GM21515 (cell line): ENCODE measurements at regions not wholly inside any gene's neighbourhood (a gene's known extent, or its start where the extent isn't known, plus 50 kb on each side); places are given as distances from the start of the nearest gene placed in this dataset.

Experiments used
- ATAC-seq: cut with Tn5 transposase; IDR thresholded peaks from one replicate; pipeline ENCODE4 v1.9.1; 2021; ENCODE audit not compliant: unreplicated experiment

DNA sequence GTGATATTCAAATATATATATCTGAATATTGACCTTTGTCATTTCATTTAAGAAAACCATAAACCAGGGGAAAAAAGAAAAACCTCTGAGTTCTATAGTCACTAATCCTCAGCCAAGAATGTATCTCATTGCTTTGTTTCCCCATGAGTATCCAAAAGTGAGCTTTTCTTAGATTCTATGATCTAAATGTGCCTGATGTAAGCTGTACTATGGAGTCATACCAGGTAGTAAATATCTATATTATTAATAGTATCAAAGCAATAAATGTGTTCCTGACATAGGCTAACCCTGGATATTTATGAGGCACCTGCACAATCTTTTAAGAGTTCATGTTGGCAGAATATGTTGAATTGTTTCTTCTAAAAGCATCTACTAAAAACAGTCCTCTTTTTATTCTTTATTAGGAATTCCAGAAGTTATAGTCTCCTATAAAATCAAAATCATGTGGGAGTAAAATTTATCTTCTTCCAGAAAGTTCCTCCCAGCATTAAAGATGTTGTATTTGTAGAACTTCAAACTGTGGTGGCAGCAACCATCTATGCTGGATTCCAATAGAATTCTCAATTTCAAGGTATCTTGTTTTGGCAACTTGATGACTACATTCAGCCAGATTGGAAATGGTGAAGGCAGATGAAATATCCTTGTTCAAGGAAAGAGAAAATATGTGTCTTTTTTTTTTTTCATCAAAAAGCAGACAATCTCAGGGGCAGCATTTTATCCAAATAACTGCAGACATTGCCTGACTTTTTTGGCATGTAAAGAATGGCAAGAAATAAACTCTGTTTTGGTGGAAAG lies 139.7 kb upstream of the RASSF8 start:
- no peak for ATAC-seq

DNA sequence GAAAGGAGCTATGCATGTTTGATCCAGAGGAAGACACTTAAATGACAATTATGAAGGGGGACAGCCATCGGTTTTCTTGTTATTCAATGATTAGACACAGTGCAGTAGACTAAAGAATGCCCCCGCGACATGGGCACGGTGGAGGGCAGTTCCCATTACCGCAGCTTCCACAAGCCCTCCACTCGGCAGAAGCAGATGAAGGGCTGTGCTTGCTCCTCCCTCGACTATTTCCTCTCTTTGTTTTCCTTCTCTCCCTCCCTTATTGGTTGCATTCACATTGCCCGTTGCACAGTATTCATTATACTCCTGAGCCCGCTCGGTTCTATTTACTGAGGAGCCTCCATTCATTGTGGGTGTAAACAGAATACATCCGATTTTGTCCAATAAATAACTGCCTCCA lies 138.8 kb upstream of the RASSF8 start:
- no peak for ATAC-seq

DNA sequence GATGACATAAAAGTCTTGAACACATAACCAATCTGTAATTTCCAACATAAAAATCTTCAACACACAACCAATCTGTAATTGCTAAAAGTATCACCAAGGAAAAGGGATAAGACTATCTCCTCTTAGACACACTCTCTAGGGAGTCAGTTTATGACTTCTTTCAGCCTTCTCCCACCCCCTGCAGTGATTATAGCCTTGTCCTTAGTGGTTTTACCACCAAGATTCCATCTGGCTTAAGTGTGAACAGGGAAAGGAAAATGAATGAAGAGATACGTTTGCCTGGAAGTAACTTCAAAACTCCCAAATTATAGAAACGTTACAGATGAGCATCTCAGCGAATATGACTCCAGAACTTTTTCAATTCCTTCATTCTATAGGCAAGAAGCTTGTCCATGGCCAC lies 136.2 kb upstream of the RASSF8 start:
- ATAC-seq: no peak

DNA sequence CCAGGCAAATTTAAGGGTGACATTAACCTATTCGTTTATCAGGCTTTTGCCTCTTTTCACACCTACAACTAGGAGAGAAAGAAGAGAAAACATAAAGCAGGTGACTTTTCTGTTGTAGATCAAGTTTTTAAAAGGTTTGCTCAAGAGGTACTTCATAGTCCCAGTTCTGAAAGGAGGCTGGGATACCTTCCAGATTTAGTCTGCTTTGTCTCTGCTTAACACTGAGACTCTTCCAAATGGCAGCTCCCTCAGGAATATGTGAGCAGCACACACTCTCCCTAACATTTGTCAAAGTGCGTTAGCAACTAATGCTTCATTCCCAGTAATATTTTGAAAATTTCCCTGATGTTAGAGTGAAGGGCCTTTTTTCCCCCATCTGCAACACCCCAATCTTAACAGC lies 133.7 kb upstream of the RASSF8 start:
- ATAC-seq: no peak

DNA sequence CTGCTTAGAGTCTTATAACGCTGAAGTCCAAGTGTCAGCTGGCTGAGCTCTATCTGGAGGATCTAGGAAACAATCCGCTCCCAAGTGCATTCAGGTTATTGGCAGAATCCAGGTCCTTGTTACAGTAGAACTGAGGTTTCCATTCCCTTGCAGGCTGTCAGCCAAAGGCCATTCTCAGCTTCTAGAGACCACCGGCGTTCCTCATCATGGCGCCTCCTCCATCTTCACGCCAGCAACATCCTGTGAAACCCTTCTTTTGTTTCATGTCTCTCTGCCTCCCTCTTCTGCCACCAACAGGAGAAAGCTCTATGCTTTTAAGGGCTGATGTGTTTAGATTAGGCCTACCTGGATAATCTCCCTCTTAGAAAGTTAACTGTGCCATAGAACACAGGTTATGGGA lies 133.0 kb upstream of the RASSF8 start:
- ATAC-seq: no peak

DNA sequence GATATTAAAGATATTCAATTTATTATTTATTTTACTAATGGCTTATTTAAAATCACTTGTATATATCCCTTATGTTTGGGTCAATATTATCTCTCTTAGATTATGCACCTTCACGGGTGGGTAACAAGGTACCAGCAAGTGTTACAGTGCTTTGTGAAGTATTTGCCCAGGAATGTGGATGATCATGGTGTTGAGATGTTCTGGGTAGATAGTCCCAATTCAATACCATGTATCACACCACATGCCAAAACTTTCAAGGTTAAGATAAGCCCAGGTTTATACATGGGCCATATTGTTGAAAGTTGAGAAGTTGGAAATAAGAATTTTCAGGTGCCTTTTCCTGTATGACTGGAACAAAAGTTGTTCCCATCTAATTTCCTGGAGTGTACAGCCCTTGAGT lies 131.3 kb upstream of the RASSF8 start:
- no peak for ATAC-seq

DNA sequence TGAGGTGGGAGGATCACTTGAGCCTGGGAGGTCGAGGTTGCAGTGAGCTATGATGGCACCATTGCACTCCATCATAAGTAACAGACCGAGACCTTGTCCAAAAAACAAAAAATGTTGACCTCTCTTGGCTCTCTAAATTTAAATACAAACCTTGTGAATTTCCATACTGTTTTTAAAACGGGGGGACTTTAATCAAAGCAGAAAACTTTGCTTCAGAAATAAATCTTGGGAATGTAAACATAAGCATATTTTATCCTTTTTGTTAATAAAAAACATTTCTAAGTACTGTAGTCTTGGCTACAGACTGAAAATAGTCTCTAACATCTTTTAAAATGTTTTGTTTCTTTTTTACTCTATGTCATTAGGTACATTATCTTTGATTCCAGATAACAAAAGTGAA lies 130.7 kb upstream of the RASSF8 start:
- ATAC-seq: no peak

DNA sequence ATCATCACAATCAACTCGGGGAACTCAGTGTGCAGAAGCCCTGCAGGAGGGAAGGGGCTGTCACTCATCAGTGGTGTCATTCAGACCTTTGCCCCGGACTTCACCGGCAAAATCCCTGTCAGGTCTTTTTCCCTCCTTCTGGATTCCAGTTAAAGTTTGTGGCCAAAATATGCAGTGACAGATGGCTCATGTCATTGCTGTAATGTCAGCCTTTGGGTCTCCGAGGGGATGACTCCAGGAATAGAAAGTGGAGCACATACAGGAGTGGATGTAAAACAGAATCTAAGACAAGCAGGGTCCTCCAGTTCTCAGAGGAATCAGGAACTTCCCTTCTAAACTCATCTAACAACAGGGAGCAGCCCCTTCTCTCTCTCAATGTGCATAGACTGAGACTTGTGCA lies 130.3 kb upstream of the RASSF8 start:
- no peak for ATAC-seq

DNA sequence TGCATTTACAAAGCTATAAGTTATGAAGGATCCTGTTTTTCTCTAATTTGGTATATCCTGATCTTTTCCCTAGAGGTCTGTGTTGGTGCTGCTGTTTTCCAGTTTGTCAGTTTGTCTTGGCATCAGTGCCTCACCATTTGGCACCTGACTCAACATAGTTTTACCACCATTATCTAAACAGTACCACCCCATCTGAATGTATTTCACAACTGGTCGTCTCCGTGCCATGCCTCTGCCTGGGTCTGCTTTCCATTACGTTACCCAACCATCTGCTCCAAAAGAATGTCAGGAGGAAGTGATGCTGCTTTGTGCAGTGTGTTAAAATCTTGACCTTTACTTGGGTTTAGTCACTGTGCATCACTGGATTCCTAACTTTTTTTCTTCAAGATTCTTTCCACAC lies 129.3 kb upstream of the RASSF8 start:
- ATAC-seq: no peak

DNA sequence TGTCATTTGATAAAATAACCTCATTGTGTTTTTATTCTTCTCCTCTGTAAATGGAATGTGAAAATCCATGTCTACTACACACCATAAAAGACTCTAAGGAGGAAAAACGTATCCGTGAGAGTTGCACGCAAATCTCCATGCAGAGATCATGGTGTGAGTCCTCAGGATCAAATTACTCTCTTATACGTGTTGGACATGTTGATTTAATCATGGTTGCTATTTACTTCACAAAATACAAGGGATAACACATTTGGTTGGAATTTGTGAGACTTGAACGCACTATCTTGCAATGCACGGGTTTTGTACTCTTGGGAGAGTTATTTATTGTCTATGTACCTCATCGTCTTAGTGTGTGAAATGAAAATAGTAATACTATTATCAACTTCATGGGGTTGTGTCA lies 128.0 kb upstream of the RASSF8 start:
- ATAC-seq: no peak

DNA sequence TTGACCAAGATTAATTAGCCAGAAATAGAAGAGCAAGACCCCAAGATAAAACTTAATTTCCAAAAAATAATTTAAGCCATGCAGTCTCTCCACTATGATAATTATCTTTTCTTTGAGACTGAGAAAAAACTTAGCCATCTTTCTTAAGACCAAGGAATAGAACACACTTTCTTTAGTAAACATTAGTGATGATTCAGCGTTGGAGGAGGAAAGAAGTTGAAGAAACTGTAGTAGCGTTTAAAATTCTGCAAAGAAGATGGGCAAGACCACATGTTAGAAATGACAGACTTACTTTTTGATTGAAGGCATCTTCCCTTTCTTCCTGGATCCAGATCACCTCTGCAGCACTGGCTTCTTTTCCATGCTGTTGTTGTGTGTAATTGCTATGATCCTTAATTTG lies 124.8 kb upstream of the RASSF8 start:
- ATAC-seq: no peak

DNA sequence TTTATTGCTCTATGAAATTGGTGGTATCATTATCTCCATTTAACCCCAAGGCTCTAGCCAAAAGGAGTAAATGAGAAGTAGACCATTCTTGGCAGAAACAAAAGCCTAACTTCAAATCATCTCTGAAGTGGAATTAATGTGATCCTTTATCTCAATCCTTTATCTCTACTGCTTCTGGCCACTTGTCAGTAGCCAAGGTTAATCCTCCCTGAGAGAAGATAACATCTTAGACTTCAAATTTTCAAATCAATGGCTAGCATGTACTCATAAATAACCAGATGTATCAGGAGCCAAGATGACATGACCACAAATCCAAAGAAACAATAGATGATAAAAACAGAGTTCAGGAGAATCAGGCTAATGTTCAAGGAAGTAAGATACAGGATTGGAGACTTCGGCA lies 123.1 kb upstream of the RASSF8 start:
- no peak for ATAC-seq

DNA sequence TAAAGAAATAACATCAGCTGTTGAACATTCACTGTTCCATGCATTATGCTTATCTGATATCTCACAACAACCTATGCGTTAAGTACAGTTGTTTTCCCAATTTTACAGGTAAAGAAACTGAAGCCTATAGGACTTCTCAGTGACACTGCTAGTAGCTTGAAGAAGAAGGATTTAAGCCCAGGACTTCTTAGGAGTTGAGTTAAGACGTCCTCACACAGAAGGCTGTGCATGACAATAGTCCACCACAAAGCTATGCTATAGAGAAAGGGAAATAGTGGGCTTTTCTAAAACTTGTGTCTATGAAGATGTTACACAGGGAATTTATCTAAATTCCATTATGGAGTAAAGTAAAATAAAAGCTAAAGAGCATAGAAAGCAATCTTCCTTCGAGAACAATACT lies 120.5 kb upstream of the RASSF8 start:
- no peak for ATAC-seq

DNA sequence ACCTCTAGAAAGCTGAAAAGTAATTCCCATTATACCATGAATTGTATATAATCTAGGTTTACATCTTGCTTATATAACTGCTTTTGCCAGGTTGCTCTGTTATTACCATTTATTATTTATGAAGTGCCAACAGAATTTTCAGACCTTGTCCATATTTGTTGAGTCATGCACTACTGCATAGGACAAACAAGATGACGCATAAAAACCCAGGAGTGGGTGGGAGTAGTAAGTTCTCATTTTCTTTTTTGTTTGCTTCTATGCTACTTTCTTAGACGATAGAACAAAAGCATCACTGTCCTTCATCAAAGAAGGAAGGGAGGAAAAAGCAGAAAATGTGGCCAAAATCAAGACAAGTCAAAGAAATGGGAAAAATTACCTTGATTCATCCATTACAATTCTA lies 119.0 kb upstream of the RASSF8 start:
- no peak for ATAC-seq

DNA sequence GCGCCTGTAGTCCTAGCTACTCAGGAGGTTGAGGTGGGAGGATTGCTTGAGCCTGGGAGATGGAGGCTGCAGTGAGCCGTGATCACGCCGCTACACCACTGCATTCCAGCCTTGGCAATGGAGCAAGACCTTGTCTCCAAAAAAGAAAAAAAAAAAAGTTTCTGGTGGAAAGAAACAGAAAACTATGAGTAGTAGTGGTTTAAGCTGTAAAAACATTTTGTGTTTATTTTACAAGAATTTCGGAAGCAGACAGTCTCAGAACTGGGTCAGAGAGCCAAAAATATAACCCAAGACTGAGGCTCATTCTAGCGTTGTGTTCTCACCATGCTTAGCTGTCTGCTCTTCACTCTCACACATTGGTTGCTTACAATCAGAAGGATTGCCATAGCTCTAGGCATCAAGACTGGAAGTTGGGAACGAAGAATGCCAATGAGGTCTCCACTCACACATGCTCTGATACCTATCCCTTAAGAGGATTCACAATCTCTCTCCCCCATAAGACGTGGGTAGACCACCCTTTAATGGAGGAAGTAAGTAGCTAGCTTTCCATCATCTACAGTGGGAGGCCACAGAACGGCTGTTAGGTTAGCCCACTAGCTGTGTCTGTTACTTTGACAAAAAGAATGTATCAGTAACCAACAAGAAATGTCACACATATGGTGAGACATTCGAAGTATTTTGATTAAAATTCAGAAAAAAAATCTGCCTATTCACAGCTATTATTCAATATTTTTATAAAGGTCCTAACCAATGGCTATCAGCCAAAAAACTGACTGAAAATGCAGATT lies 117.6 kb upstream of the RASSF8 start:
- no peak for ATAC-seq

DNA sequence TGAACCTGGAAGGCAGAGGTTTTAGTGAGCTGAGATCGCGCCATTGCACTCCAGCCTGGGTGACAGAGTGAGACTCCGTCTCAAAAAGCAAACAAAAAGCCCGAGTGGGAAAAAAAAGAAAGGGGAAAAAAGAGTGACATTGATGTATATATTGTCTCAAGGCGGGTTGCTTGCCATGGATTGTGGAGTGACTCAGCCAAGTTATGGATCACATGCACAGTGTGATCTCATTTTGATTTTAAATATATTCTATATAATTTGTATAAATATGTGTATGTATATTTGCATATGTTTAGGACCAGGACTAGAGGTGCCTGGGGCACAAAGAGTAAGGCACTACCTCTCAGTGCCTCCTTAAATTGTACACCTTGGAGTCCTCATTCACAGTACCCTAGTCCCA lies 116.2 kb upstream of the RASSF8 start:
- no peak for ATAC-seq

DNA sequence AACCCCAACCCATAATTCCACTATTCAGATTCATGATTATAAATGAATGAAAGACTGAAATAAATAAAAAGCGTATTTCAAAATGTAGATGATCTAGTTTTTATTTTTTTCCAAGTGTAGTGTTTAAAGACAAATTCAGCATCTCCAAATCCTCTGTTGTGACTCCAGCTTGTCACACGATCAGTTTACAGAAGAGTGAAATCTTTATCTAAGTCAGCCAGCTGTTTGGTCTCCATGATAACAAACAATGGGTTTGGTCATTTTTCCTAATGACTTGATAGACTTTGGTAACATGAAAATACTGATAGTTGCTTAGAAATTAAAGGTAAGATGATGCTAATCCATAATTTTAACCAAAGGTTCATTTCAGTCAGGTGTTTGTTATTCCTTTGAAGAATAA lies 114.5 kb upstream of the RASSF8 start:
- no peak for ATAC-seq

DNA sequence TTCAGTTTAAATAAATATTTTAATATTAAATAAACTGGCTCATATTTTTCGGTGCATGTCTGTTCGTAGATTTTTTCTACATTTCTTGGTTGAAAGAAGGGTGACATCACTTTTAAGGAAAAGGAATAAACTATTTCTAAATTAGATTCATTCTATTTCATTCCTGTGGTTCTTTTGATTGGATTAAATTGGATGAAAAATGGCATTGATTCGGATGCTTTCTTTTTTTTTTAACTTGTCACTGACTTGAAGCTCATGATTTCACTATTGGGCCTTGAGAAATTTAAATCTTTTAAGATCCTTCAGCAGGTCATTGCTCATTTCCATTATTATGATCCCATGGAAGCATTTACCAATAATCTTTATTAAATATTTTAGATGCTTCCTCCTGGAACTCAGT lies 113.1 kb upstream of the RASSF8 start:
- no peak for ATAC-seq

DNA sequence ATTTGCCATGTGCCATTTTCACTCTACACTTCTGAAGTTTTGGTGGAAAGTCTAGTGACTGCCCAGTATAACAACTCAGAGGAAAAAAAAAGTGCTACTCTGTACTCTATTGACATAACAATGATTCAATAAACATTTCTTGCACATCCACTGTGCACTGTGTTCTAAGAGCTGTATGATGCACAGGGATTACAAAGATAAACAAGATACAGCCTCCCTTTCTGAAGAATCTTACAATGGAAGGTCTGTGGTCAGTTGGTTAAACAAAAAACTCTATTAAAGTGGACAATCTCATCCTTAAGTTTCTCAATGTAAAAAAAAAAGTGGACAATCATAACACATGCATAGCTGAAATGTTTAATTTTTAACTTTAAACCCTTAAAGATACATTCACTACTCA lies 105.7 kb upstream of the RASSF8 start:
- ATAC-seq: no peak

DNA sequence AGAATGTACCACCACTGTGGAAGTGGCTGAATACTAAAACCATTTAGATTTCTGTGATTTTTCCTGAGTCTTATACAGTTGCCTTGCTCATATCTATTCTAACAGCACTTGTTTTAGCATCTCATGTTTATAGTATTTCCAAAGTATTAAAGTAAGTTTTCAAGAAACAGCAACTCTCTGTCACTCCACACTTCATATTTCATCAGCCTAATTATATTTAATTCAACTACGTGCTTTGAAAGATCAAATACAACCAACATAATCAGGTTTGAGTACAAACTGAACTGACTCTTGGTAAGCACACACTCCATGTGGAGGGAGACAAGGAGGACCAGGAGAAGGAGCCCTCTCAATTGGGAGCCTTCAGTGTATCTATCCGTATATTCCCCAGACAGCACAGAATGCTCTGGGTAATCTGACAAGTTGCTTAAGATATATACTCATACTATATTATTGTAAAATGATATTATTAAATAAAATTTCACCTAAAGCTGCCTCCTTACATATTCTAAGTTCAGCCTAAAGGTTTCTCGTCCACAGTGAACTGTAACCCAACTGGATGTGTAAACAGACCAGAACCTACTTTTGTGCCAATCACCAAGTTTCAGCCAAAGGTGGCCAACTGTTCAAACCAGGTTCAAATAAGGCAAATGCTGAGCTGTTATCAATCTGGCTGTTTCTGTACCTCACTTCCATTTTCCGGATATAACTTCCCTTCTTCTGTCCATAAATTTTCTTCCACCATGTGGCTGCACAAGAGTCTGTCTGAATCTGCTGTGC lies 105.0 kb upstream of the RASSF8 start:
- no peak for ATAC-seq

DNA sequence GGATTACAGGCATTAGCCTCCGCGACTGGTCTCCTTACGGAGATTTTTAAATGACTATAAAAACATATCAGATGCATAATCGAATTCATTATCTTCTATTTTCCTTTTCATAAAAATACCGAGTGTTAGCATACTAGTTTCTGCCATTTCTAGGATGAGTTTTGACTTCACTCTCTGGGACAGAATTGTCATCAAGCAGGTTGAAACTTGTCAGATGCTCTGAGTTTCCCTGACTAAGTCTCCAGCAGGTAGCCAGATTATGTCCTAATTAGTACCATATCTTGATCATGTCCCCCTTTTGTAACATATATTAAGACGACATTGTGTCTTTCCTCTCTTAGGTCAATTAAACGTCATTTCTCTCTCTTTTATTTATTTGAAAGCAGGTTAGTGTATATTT lies 103.5 kb upstream of the RASSF8 start:
- no peak for ATAC-seq

DNA sequence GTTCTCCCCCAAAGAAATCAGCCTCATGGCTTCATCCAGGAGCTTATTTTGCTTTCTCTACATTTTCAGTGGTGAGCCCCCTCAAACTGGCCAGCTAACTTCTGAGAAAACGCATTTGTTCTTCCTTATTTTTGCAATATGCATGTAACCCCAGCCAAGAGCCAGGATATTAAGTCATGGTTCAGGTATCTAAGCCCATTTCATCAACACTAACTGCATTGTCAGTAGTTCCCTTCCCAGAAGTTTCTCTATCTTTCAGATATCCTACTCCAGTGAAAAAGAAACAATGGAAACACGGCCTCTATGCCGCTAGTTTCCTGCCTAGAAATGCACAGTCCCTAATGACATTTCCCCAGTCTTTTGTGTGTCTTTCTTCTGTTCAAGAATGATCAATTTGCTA lies 102.8 kb upstream of the RASSF8 start:
- ATAC-seq: no peak
